GM12864 (cell line): ENCODE measurements at regions not wholly inside any gene's neighbourhood (a gene's known extent, or its start where the extent isn't known, plus 50 kb on each side); places are given as distances from the start of the nearest gene placed in this dataset.

Experiments
- DNase-seq: peaks from one replicate; pipeline ENCODE4 v3.0.0-alpha.2; 2011; ENCODE audit warnings: low read depth
- H3K4me3 ChIP-seq: 2 replicates; pipeline ENCODE4 v1.5.1; 2011; ENCODE audit warnings: mild to moderate bottlenecking, low read depth, low read length, control low read depth
- CTCF ChIP-seq: IDR thresholded peaks from 2 replicates; pipeline ENCODE4 v1.5.1; 2011; ENCODE audit warnings: low read depth, mild to moderate bottlenecking, moderate library complexity, low read length, control low read depth, inconsistent platforms; ENCODE audit errors: missing control alignments

GRCh38 chr7:57344957-57345356, 105.0 kb upstream of the ZNF716 start:
- no peak for DNase-seq
- no peak overlapping the region for H3K4me3 ChIP-seq
- no peak for TF ChIP-seq CTCF

- DNase-seq, result no peak
- no peak for TF ChIP-seq CTCF
- H3K4me3 ChIP-seq, result no peak overlapping the region
These were observed 101.2 kb upstream of the ZNF716 start for GRCh38 chr7:57348646-57349269.

GRCh38 chr7:57354195-57354594, 95.8 kb upstream of the ZNF716 start:
- no peak for DNase-seq
- H3K4me3 ChIP-seq, result no peak overlapping the region
- TF ChIP-seq CTCF, result no peak

- no peak overlapping the region for H3K4me3 ChIP-seq
- DNase-seq, result no peak
- TF ChIP-seq CTCF, result no peak
These were observed 95.2 kb upstream of the ZNF716 start for GRCh38 chr7:57354679-57355338.

GRCh38 chr7:57361406-57361805, 88.6 kb upstream of the ZNF716 start:
- H3K4me3 ChIP-seq, result no peak overlapping the region
- no peak for TF ChIP-seq CTCF
- no peak for DNase-seq

- TF ChIP-seq CTCF, result no peak
- no peak overlapping the region for H3K4me3 ChIP-seq
- no peak for DNase-seq
These were observed 87.1 kb upstream of the ZNF716 start for GRCh38 chr7:57362868-57363267.

GRCh38 chr7:57363321-57363720, 86.7 kb upstream of the ZNF716 start:
- DNase-seq, result no peak
- H3K4me3 ChIP-seq, result no peak overlapping the region
- TF ChIP-seq CTCF, result no peak
